ENCODE measurements at regions not wholly inside any gene's neighbourhood (a gene's known extent, or its start where the extent isn't known, plus 50 kb on each side); places are given as distances from the start of the nearest gene placed in this dataset.

DNA sequence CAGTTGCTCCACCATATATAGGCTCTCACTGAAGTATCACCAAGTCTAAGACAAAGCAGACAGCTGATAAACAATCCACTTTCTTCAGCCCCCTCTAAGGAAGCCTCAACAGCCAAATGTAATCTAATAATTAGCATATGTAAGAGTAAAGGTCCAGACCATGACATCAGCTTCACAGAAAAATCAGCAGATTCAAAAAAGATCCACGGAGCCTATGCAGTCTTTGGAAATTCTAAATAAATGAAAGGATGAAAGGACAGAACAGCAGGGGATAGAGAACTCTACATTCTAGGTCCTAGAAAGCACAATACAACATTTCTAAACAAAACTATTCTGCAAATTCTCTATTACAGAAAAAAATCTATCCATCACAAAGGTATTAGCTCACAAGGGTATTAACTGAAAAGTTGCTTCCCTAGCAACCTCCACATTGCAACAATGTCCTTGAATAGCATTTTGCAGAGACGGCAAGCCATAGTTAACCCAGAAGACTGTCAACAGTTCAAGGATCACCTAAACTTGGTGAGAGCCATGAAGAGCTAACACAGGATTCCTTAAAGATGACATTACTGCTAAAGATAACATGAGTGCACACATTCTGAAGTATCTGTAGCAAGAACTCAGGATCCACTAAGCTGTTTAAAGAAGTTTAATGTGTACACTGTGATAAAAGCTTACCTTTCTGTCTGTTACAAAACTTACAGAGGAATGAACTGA lies 74.3 kb downstream of the SIPA1L2 start:
- DNase-seq, result no peak

DNA sequence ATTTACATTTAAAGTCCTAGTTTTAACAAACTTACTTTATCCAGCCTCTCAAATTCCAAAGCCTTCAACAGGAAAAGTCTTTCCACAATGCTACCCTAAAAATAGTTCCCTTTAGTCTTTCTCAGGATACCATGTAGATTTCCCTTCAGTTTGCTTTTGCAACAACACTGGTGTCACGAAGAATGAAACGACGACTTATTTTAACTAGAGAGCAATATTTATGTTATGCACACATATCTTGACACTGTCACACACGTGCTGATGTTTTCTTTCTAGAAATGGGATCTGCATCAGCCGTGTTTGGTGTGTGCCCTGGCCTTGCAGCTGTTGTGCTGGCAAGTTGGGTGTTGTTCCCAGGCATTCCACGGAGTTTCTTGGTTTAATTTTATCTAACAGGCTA lies 75.5 kb downstream of the SIPA1L2 start:
- peak in 1 of 2 donors; percentile 57 for DNase-seq

DNA sequence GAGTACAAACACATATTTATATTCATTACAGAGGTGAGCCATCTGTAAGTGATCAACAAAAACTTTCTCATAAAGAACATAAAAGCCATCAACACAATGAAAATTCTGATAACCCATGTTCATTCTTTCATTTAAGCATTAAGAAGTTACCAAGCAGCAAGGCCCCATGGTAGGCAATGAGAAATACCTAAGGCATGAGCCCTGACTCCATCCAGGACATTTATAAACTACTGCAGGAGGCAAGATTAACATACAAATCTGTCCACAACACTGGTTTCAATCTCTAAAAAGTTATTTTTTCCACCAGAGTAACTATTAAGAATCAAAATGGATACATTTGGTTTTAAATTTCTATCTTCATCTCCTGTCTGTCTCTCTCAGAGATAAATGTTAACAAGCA lies 76.1 kb downstream of the SIPA1L2 start:
- DNase-seq, result no peak

DNA sequence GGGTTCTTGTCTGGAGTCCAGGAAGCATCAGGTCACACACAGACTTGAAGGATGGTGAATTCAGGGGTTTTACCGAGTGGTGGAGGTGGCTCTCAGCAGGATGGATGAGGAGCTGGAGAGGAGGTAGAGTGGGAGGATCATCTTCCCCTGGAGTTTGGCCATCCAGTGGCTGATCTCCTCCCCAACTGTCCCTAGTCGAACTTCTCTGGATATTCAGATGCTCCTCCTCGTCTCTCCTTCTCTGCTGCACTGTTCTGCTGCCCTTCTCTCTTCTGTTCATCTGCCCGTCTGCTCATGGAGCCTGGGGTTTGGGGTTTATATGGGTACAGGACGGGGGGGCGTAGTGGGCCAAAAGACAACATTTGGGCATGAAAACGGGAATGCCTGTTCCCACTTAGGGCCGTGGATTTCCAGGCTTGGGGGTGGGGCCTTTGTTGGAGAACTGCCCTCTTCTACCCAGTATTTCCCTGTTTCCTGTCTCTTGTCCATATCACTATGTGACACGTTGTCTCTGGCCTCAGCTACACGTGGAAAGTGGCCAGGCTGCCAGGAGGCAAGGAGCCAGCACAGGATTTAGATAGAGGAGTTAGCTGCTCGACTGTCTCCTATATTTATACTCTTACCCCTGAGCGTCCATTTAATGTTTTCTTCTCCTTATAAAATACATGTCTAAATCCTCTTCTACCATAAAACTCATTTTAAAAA lies 76.7 kb downstream of the SIPA1L2 start:
- peak; percentile 59 to 60 for DNase-seq

DNA sequence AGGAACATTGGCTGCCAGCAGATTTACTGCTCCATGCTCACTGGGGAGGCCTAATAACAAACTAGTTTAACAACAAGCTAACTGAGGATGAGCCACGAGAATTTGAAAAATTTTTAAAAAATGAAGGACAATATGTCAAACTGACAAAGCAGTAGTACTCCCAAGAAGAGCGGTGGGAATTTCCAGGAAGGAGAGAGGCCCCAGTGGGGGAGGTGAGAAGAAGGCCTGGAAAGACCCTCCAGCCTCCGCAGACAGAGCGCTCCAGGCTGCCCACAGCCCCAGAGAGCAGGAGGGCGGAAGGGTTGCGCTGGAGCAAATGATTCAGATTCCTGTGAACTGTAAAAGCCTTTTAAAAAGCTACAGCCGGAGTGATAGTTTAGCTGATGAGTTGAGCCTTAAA lies 78.5 kb downstream of the SIPA1L2 start:
- no peak for DNase-seq

DNA sequence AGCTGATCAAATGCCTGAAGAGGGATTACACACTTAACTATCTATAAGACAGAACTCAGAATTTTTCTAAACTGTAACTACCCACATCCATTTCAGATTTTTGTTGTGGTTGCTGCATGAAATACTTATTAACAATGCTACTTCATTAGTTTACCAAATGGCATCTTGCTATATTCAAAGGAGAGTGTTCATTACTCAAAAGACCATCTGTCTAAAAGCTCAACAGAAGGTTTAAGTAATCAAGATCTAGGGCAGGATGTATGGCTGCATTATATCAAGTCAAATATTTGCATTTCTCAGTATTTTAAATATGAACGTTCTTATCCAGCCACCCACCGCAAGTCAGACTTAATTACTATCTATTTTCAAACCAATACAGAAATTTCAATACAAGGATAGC lies 79.9 kb downstream of the SIPA1L2 start:
- DNase-seq, result no peak

DNA sequence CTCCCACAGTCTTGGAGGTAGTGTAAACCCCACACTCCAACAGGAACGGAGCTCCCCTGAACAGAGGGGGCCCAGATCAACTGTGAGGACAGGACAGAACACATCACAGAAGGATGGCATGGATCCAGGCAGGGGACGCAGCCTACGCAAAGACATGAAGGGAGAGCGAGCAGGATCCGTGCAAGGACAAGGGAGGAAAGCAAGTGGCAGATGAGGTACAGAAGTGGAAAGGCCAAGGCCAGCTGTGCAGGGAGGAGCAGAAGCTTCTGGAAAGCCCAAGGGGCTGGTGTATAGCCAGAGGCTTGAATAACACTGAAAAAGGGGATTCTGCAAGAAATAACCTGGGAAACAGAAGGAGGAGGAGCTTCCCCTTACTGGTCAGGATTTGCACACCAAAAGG lies 81.2 kb downstream of the SIPA1L2 start:
- DNase-seq, result no peak

DNA sequence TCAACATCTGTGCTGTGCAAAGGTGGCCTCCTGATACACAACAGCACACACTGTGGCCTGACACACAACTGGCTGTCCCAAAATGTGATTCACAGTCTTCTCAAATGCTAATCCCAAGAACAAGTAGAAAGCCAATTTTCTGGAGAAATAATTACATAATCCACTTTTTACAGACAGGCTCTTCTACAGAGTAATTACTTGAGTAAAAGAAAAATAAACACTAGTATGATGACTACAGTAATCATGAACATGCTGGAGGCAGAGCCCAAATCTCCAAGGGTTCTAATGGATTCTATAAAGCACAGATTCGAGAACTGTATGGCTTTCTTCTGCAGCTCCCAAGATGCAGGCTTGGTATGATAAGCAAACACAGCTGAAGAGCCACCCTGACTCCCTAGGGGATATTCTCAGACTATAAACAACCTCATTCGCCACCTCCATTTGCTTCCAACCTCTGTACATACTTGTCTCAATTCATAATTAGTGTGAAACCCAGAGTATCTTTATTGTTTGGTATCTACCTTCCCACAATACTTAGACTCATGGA lies 81.9 kb downstream of the SIPA1L2 start:
- DNase-seq, result no peak

DNA sequence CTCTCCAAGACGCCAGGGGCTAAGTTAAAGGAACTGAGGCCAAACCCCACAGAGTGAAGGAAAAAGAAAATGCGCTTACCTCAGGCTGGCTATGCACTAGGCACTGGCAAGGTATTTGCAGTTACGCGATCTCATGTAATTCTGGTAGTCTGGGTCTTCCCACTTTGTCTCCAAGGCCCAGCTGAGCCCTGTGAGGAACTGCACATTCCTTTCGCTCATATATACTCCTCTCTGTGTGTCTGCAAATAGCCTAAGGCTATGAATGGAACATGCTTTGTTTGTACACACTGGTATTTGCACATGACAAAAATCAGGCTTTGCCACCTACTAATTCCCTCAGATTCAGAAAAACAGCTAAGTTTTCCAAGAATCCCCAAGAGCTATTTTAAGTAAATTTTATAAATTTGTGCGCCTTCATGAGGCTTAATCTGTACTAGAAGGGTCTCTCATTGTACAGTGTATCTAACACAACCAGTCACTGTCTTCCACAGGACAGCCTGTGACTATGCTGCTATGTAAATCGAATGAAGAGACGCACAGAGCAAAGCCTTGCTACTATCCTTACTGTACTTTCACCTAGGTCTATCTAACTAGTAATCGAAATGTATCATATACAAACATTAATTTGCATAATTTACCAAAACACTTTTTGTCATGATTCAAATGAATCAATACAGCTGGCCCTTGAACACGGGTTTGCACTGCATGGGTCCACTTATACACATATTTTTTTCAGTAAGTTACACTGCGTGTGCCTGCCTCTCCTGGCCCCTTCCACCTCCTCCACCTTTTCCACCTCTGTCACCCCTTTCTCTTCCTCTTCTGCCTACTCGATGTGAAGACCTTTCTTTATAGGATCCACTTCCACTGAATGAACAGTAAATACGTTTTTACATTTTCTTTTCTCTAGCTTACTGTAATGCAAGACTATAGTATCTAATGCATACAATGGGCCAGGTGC lies 87.0 kb downstream of the SIPA1L2 start:
- DNase-seq, result no peak

DNA sequence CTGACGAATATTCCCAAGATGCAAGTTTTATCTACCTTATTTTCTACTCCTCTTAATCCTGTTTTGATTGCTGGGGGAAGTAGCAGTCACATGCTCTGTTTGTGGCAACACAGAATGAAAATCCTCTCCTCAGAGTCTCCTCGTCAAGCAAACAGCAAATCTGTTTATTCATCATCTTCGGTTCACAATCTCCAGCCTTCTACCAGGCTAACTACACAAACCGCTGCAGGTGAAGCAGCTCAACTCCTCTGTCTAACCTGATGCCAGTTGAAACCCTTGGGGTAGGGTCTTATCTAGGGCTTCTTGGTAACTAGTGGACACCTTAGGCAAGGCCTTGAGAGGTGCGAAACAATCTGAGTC lies 91.0 kb downstream of the SIPA1L2 start:
- no peak for DNase-seq

DNA sequence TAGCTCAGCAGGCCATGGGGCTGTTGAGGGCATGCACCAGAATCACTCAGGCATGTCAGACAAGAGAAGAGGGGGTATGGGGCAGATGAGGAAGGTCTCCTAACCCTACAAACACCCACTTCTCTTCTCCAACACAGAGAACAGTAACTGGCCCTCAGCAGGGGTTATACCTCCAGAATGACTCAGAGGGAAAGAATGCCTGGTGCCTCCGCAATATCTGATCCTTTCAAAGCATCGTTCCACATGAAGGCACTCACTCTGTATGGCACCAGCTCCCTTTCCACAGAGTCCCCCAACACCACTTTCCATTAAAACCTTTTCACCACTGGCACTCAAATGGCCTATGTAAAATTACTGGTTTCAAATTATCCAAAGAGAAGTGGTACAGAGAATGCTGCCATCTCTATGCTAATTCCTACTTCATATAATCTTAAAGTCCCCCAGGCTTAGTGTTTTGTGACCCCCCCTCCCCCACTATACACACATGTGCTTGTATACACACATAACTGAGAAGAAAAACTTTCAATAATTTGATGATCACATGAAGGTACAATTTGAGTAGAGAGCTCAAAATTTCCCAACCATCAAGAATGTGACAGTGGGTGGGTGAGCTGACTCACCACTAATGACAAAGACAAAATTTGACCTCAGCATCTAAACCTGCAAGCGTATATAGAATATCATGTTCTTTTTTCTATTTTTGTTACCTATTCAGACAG lies 91.5 kb downstream of the SIPA1L2 start:
- DNase-seq, result no peak

DNA sequence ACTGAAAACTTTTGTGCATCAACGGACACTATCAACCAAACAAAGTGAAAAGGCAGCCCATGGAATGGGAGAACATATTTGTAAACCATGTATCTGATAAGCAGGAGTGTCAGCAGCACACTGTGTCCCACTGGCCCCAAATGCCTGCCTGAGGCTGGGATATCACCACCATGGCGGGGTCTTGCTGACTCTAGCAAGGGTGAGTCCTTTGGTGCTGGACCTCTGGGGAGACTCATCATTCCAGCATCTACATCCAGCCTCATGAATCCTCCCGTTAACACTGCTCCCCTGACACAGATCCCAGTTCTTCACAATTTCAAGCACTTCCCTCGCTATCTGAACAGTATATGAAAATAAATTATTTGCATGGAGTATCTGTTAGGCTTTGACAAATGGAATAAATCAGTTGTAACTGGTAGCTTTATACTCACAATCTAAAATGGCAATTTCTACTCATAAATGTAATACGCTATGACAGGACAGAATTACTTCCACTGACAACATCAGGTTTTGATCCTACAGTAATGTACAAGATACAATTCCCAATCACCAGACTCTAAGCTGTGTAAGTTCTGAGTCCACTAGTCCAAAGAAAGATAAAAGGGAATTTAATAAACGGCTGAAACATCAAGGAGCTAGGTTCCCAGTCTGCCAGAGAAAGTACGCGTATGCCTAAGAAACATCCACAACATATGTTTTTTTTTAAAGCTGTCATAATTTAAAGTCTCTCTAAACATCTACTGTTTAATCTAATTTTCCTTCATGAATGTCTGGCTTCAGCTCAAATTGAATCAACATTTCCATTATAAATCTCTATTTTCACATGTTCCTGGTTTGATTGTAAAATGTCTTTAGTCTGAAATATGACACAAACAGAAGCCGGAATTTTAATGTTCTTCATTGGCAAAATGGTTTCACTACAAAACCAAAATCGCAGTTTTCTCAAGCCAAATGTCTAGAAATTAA lies 95.1 kb downstream of the SIPA1L2 start:
- DNase-seq, result no peak

DNA sequence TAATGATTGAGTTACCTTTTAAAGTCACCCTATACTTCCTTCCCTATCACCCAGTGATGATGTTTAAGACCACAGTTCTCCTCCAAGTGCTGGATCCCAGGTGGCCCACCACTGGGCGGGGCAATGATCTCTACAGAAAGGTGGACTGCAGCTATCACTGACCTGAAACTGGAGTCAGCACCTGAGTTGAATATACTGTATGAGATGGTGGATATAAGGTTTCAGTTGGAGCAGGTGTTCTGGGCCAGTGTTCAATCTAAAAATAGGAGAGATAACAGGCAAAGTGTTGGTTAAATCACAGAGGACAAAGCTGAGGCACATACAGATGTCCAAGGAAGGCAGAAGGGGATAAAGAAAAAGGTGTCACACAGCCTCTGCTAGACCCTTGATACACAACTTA lies 96.6 kb downstream of the SIPA1L2 start:
- DNase-seq, result no peak

DNA sequence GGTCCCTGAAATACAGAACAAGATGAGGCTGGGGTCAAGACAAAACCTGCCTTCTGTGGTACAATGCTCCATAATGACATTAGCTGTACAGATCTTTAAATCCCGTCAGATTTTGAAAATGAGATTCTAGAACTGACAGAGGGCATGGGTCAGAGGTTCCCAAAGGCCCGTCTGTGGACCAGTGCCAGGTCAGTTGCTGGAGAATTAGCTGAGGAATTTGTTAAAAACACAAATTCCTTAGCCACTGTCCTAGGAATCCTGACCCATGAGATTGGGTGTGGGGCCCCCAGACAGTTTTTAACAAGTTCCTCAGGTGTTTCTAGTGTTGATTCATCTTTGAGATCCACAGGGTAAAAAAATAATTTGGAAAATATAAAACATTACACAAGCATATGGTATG lies 97.0 kb downstream of the SIPA1L2 start:
- DNase-seq, result no peak

DNA sequence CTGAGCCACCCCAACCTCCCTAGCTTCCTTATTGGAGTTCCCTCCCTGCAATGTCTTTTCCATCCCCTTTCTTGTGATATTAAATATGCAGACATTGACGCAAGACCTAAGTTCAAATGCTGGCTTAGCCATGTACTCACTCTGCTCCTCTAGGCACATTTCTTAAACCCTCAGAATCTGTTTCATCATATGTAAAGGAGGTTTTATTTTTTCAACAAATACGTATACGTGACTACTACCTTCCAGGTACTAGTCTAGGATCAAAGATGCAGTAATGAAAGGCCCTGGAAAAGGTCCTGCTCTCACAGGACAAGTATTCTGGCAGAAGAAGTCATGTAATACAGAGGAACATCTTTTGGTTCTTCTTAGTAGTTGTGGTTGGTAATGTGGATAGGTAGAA lies 98.6 kb downstream of the SIPA1L2 start:
- no peak for DNase-seq

DNA sequence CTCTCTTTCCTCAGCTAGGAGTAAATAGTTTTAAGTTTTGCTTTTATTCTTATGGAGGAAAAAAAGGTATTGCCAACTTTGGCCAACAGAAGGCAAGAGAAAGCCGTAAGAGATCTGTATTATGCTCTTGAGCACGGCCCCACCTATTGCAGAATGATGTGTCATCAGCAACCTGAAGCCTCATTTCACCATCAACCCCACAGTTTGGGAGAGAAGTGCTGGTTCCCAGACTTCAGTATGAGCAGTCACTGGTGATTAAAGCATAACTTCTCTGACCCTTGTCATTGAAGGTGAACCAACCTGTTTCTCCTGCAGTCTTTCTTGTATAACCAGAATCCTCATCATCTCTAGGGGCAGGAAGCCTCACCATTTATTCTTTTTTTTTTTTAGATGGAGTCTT lies 100.2 kb downstream of the SIPA1L2 start:
- DNase-seq, result no peak

DNA sequence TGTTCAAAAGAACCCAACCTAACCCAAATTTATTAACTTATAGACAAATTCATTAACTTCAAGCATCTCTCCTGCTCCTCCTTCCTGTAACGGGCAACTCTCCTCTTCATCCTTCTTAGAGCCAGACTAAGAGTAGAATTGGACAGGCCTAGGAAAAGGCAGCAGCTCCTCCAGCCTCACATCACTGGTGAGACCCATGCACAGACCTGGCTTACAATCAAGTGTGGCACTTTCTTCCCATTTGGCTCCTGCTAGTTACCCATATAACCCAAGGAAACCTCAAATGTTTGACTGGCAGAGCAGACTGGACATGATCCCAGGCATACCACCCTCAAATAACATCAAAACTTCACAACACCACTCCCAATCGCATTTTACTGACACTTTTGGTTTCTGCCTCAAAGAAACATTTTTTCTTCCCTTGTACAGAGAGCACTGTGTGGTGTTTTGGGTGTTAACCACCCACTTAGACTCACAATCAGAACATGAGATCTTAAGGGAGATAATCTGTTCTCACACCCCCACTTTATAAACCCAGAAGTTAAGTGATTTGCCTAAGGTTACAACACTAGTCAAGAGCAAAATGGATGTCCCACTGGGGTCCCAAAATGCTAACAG lies 101.4 kb downstream of the SIPA1L2 start:
- no peak for DNase-seq

DNA sequence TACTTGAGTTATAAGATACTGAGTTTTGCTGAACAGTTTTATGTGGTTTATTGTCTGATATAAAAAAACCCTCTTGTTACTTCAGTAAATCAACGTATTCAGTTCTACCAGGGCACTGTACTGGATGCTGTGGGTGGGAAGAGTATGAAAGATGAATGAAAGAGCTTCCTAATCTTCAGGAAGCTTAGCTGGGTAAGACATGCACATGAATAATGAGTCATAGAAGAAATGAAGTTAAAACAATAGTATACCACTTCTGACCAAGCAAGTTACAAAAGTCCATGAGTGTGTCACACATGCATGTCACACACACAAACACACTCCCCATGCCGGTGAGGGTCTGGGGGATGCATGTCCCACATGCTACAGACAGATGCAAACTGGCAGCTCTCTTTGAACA lies 105.9 kb downstream of the SIPA1L2 start:
- no peak for DNase-seq

DNA sequence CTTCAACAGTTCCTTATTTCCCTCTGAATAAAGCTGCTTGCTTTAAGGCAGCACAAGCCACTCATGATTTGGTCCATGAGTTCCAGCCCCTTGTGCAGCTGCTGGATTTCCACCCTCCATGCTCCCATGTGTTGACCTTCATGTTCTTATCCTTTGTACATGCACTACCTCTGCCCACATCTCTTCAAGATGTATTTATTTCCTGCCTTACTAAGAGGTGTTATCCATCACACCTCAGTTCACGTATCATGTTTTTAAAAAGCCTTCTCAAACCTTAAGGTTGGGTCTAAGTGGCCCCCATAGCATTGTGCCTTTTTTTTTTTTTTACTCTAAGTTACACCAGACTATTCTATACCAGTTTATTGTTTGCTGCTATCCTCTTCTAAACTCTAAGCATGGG lies 107.7 kb downstream of the SIPA1L2 start:
- no peak for DNase-seq

DNA sequence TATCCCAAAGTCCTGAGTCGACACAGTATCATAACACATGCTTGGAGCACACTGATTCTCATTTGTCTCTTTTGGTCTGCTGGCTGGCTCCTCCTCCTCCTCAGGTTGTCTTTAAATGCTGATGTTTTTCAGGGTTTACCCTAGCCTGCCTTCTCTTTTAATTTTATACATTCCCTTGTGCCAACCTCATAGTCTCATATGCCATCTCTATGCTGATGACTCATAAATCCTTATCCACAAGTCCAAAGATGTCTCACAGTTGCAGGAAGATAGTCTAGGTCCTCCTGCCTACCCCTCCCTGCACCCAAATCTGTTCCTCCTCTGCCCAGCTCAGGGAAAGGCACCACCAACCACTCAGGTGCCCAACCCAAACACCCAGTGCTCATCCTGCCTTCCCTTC lies 108.3 kb downstream of the SIPA1L2 start:
- no peak for DNase-seq
